Activated naive CD4-positive, alpha-beta T cell treated with anti-CD3 and anti-CD28 coated beads for 36 hours (primary cell): ENCODE measurements at regions not wholly inside any gene's neighbourhood (a gene's known extent, or its start where the extent isn't known, plus 50 kb on each side); places are given as distances from the start of the nearest gene placed in this dataset.
"Not testable (repeated sequence)": the region's sequence is repeated elsewhere in the genome, so short reads cannot be mapped to it uniquely, and the experiment has no call there.

Source experiments
- CTCF ChIA-PET: fragments of 350-600 bp; sonication (Branson Sonifier 250); formaldehyde crosslinking; loops from one replicate; lab custom pipeline; 2021; ENCODE audit warnings: antibody characterized with exemption; lab: Charles Lee
- DNase-seq: peaks from one replicate; pipeline ENCODE4 v3.0.0-alpha.2; 2020
- H3K27ac Mint-ChIP-seq: one replicate; pipeline ENCODE4 v1.8.0; 2021; ENCODE audit warnings: mild to moderate bottlenecking, mixed read lengths
- H3K27me3 Mint-ChIP-seq: one replicate; pipeline ENCODE4 v1.8.0; 2021; ENCODE audit warnings: low read depth, mixed read lengths
- H3K36me3 Mint-ChIP-seq: one replicate; pipeline ENCODE4 v1.8.0; 2021; ENCODE audit warnings: low read depth, mixed read lengths
- H3K4me1 Mint-ChIP-seq: one replicate; pipeline ENCODE4 v1.8.0; 2021; ENCODE audit warnings: low read depth, mixed read lengths
- H3K4me3 Mint-ChIP-seq: one replicate; pipeline ENCODE4 v1.8.0; 2021; ENCODE audit warnings: mild to moderate bottlenecking, moderate library complexity, mixed read lengths
- H3K9me3 Mint-ChIP-seq: one replicate; pipeline ENCODE4 v1.8.0; 2021; ENCODE audit warnings: mixed read lengths
- intact Hi-C: fragments of 100-400 bp; cut with micrococcal nuclease; formaldehyde crosslinking; loops from one replicate; pipeline ENCODE4 v1.15.1; 2023

GRCh38 chr6:50966532-50966931 lies 147.9 kb downstream of the TFAP2B start:
- DNase-seq = no peak
- H3K4me1 Mint-ChIP-seq = no peaks in the 10 kb centered on the region
- CTCF ChIA-PET = no interaction called here
- H3K9me3 Mint-ChIP-seq = peaks cover 1% of the 10 kb centered on the region
- no peaks in the 10 kb centered on the region for H3K36me3 Mint-ChIP-seq
- H3K4me3 Mint-ChIP-seq = no peak overlapping the region
- intact Hi-C loops = no loop called here
- H3K27me3 Mint-ChIP-seq = no peaks in the 10 kb centered on the region
- no peak overlapping the region for H3K27ac Mint-ChIP-seq

- CTCF ChIA-PET = no interaction called here
- no peaks in the 10 kb centered on the region for H3K36me3 Mint-ChIP-seq
- no peak overlapping the region for H3K4me3 Mint-ChIP-seq
- peaks cover 1% of the 10 kb centered on the region for H3K9me3 Mint-ChIP-seq
- H3K4me1 Mint-ChIP-seq = no peaks in the 10 kb centered on the region
- intact Hi-C loops = no loop called here
- no peak for DNase-seq
- H3K27me3 Mint-ChIP-seq = no peaks in the 10 kb centered on the region
- no peak overlapping the region for H3K27ac Mint-ChIP-seq
Measured at GRCh38 chr6:50966986-50967385, 148.3 kb downstream of the TFAP2B start.

GRCh38 chr6:50968246-50968645 lies 149.6 kb downstream of the TFAP2B start:
- H3K36me3 Mint-ChIP-seq, H3K27ac Mint-ChIP-seq, H3K9me3 Mint-ChIP-seq, DNase-seq, intact Hi-C loops, H3K4me1 Mint-ChIP-seq, CTCF ChIA-PET, H3K4me3 Mint-ChIP-seq, H3K27me3 Mint-ChIP-seq: not testable (repeated sequence)

- H3K4me3 Mint-ChIP-seq = no peak overlapping the region
- H3K27ac Mint-ChIP-seq = no peak overlapping the region
- H3K27me3 Mint-ChIP-seq = no peaks in the 10 kb centered on the region
- no peaks in the 10 kb centered on the region for H3K36me3 Mint-ChIP-seq
- no peaks in the 10 kb centered on the region for H3K4me1 Mint-ChIP-seq
- DNase-seq = no peak
- CTCF ChIA-PET = no interaction called here
- intact Hi-C loops = no loop called here
- H3K9me3 Mint-ChIP-seq = peaks cover 4% of the 10 kb centered on the region
Measured at GRCh38 chr6:50970908-50971307, 152.2 kb downstream of the TFAP2B start.

- no peak for DNase-seq
- H3K9me3 Mint-ChIP-seq = peaks cover 4% of the 10 kb centered on the region
- H3K4me1 Mint-ChIP-seq = no peaks in the 10 kb centered on the region
- intact Hi-C loops = no loop called here
- H3K27ac Mint-ChIP-seq = no peak overlapping the region
- H3K27me3 Mint-ChIP-seq = no peaks in the 10 kb centered on the region
- CTCF ChIA-PET = no interaction called here
- H3K4me3 Mint-ChIP-seq = no peak overlapping the region
- no peaks in the 10 kb centered on the region for H3K36me3 Mint-ChIP-seq
Measured at GRCh38 chr6:50973464-50973863, 154.8 kb downstream of the TFAP2B start.

- H3K4me3 Mint-ChIP-seq = no peak overlapping the region
- no peak overlapping the region for H3K27ac Mint-ChIP-seq
- CTCF ChIA-PET = no interaction called here
- intact Hi-C loops = no loop called here
- H3K27me3 Mint-ChIP-seq = no peaks in the 10 kb centered on the region
- no peaks in the 10 kb centered on the region for H3K36me3 Mint-ChIP-seq
- no peak for DNase-seq
- no peaks in the 10 kb centered on the region for H3K4me1 Mint-ChIP-seq
- peaks cover 4% of the 10 kb centered on the region for H3K9me3 Mint-ChIP-seq
Measured at GRCh38 chr6:50974319-50974718, 155.6 kb downstream of the TFAP2B start.

GRCh38 chr6:50975216-50975615 lies 156.5 kb downstream of the TFAP2B start:
- Mint-ChIP-seq H3K4me3 (no peak overlapping the region), H3K9me3 (peaks cover 4% of the 10 kb centered on the region), H3K4me1 (no peaks in the 10 kb centered on the region), H3K36me3 (no peaks in the 10 kb centered on the region), H3K27me3 (no peaks in the 10 kb centered on the region), H3K27ac (no peak overlapping the region)
- CTCF ChIA-PET = no interaction called here
- DNase-seq = no peak
- intact Hi-C loops = no loop called here

GRCh38 chr6:50976907-50977306 lies 158.2 kb downstream of the TFAP2B start:
- Mint-ChIP-seq H3K4me1 (no peaks in the 10 kb centered on the region), H3K4me3 (no peak overlapping the region), H3K36me3 (no peaks in the 10 kb centered on the region), H3K27ac (no peak overlapping the region), H3K9me3 (peaks cover 3% of the 10 kb centered on the region), H3K27me3 (no peaks in the 10 kb centered on the region)
- no peak for DNase-seq
- CTCF ChIA-PET = no interaction called here
- intact Hi-C loops = no loop called here

- Mint-ChIP-seq H3K27ac (no peak overlapping the region), H3K4me1 (no peaks in the 10 kb centered on the region), H3K36me3 (no peaks in the 10 kb centered on the region), H3K9me3 (no peaks in the 10 kb centered on the region), H3K27me3 (no peaks in the 10 kb centered on the region), H3K4me3 (no peak overlapping the region)
- no peak for DNase-seq
- CTCF ChIA-PET = no interaction called here
- intact Hi-C loops = no loop called here
Measured at GRCh38 chr6:50977796-50978195, 159.1 kb downstream of the TFAP2B start.

- H3K27me3 Mint-ChIP-seq = no peaks in the 10 kb centered on the region
- H3K9me3 Mint-ChIP-seq = no peaks in the 10 kb centered on the region
- no peaks in the 10 kb centered on the region for H3K4me1 Mint-ChIP-seq
- no peaks in the 10 kb centered on the region for H3K36me3 Mint-ChIP-seq
- CTCF ChIA-PET = no interaction called here
- no peak overlapping the region for H3K27ac Mint-ChIP-seq
- intact Hi-C loops = no loop called here
- DNase-seq = no peak
- no peak overlapping the region for H3K4me3 Mint-ChIP-seq
Measured at GRCh38 chr6:50978380-50979170, 159.9 kb downstream of the TFAP2B start.

- intact Hi-C loops = no loop called here
- H3K4me1 Mint-ChIP-seq = no peaks in the 10 kb centered on the region
- no peak for DNase-seq
- H3K4me3 Mint-ChIP-seq = no peak overlapping the region
- H3K27me3 Mint-ChIP-seq = no peaks in the 10 kb centered on the region
- CTCF ChIA-PET = no interaction called here
- no peaks in the 10 kb centered on the region for H3K36me3 Mint-ChIP-seq
- H3K9me3 Mint-ChIP-seq = no peaks in the 10 kb centered on the region
- no peak overlapping the region for H3K27ac Mint-ChIP-seq
Measured at GRCh38 chr6:50979171-50979525, 160.5 kb downstream of the TFAP2B start.

- intact Hi-C loops = no loop called here
- CTCF ChIA-PET = no interaction called here
- Mint-ChIP-seq H3K27me3 (no peaks in the 10 kb centered on the region), H3K4me1 (no peaks in the 10 kb centered on the region), H3K9me3 (peaks cover 3% of the 10 kb centered on the region), H3K27ac (no peak overlapping the region), H3K4me3 (no peak overlapping the region), H3K36me3 (no peaks in the 10 kb centered on the region)
- no peak for DNase-seq
Measured at GRCh38 chr6:50984135-50984534, 165.5 kb downstream of the TFAP2B start.

- Mint-ChIP-seq H3K4me1 (no peaks in the 10 kb centered on the region), H3K27me3 (no peaks in the 10 kb centered on the region), H3K36me3 (no peaks in the 10 kb centered on the region), H3K4me3 (no peak overlapping the region), H3K27ac (no peak overlapping the region), H3K9me3 (peaks cover 3% of the 10 kb centered on the region)
- DNase-seq = no peak
- intact Hi-C loops = no loop called here
- CTCF ChIA-PET = no interaction called here
Measured at GRCh38 chr6:50986319-50986718, 167.6 kb downstream of the TFAP2B start.
